ENCODE measurements at regions not wholly inside any gene's neighbourhood (a gene's known extent, or its start where the extent isn't known, plus 50 kb on each side); places are given as distances from the start of the nearest gene placed in this dataset.

DNA sequence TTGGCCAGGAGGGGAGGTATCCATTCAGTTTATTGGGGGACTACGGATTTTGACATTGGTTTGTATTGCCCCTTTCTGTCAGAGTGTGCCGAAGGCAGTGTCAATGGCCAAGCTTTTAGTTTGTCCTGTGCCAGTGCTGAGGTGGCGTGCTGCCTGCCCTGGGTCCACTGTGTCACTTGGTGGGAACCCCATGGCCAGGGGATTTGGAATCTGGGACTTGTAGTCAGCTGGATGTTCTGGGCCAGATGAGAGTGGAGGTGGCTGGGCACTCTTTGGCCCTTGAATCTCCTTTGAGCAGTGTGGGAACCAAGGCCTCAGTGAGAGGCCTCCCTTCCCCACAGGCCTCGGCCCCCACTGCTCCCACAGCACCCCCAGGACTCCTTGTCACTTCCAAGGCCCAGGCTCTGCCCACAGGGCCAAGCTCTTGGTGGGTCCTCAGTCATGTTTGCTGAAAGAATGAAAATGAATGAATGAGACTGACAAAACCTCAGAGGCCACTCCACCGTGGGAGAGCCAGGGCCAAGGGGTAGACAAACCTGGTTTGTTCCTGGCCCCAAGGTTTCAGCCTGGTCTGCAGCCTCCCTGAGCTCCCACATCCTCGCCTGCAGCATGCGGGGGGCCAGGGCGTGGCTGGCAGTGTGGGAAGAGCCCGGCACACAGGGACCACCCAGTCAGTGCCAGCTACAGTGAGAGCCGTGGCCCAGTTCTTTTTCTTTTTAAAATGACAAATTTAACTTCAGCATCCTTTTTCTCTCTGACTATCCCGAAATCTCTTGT, 412.2 kb downstream of the MATN1 start:
- no peak for TF ChIP-seq POLR2A (IDR thresholded peaks at IDR 0.05)
- TF ChIP-seq, protein P1, sequence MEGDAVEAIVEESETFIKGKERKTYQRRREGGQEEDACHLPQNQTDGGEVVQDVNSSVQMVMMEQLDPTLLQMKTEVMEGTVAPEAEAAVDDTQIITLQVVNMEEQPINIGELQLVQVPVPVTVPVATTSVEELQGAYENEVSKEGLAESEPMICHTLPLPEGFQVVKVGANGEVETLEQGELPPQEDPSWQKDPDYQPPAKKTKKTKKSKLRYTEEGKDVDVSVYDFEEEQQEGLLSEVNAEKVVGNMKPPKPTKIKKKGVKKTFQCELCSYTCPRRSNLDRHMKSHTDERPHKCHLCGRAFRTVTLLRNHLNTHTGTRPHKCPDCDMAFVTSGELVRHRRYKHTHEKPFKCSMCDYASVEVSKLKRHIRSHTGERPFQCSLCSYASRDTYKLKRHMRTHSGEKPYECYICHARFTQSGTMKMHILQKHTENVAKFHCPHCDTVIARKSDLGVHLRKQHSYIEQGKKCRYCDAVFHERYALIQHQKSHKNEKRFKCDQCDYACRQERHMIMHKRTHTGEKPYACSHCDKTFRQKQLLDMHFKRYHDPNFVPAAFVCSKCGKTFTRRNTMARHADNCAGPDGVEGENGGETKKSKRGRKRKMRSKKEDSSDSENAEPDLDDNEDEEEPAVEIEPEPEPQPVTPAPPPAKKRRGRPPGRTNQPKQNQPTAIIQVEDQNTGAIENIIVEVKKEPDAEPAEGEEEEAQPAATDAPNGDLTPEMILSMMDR (IDR thresholded peaks at IDR 0.05), result no peak
- TF ChIP-seq EP300 (IDR thresholded peaks at IDR 0.05), result no peak
